ENCODE measurements at regions not wholly inside any gene's neighbourhood (a gene's known extent, or its start where the extent isn't known, plus 50 kb on each side); places are given as distances from the start of the nearest gene placed in this dataset.
"Not testable (repeated sequence)": the region's sequence is repeated elsewhere in the genome, so short reads cannot be mapped to it uniquely, and the experiment has no call there.

- H3K4me3 ChIP-seq (ENCODE audit: low read depth, low read length), result no peak overlapping the region
- TF ChIP-seq CTCF (IDR thresholded peaks at IDR 0.05; ENCODE audit: low read depth, low read length), result no peak
Measured at GRCh38 chr10:124153023-124153826, 59.8 kb upstream of the CHST15 start.

GRCh38 chr10:124152139-124153022, 59.0 kb upstream of the CHST15 start:
- H3K4me3 ChIP-seq (ENCODE audit: low read depth, low read length), result no peak overlapping the region
- TF ChIP-seq CTCF (IDR thresholded peaks at IDR 0.05; ENCODE audit: low read depth, low read length), result no peak

GRCh38 chr10:124151466-124152095, 58.2 kb upstream of the CHST15 start:
- no peak for TF ChIP-seq CTCF (IDR thresholded peaks at IDR 0.05; ENCODE audit: low read depth, low read length)
- H3K4me3 ChIP-seq (ENCODE audit: low read depth, low read length), result no peak overlapping the region

- no peak for TF ChIP-seq CTCF (IDR thresholded peaks at IDR 0.05; ENCODE audit: low read depth, low read length)
- H3K4me3 ChIP-seq (ENCODE audit: low read depth, low read length), result no peak overlapping the region
Measured at GRCh38 chr10:124150807-124151417, 57.5 kb upstream of the CHST15 start.

GRCh38 chr10:124150189-124150806, 56.9 kb upstream of the CHST15 start:
- no peak overlapping the region for H3K4me3 ChIP-seq (ENCODE audit: low read depth, low read length)
- TF ChIP-seq CTCF (IDR thresholded peaks at IDR 0.05; ENCODE audit: low read depth, low read length), result no peak

- no peak for TF ChIP-seq CTCF (IDR thresholded peaks at IDR 0.05; ENCODE audit: low read depth, low read length)
- H3K4me3 ChIP-seq (ENCODE audit: low read depth, low read length), result no peak overlapping the region
Measured at GRCh38 chr10:124149189-124150042, 56.0 kb upstream of the CHST15 start.

- H3K4me3 ChIP-seq (ENCODE audit: low read depth, low read length), result not testable (repeated sequence)
Measured at GRCh38 chr10:124148509-124149188, 55.3 kb upstream of the CHST15 start.

All from WI38 (cell line).